WTC11 (cell line): ENCODE measurements at regions not wholly inside any gene's neighbourhood (a gene's known extent, or its start where the extent isn't known, plus 50 kb on each side); places are given as distances from the start of the nearest gene placed in this dataset.

Experiments
- ATAC-seq: fragments of 200-7000 bp; cut with Tn5 transposase; 2 replicates; pipeline ENCODE4 v1.10.0; 2021; ENCODE audit warnings: mild to moderate bottlenecking, moderate library complexity
- CTCF ChIA-PET: fragments of 300-600 bp; sonication (Branson Sonifier 250); formaldehyde crosslinking; loops from one replicate; lab custom pipeline; 2021; ENCODE audit warnings: antibody characterized with exemption; lab: Charles Lee
- POLR2A ChIA-PET: fragments of 350-600 bp; sonication (Branson Sonifier 250); formaldehyde crosslinking; loops from one replicate; lab custom pipeline; 2021; ENCODE audit warnings: antibody characterized with exemption; lab: Charles Lee
- DNase-seq: peaks from one replicate; pipeline ENCODE4 v3.0.0; 2021; ENCODE audit warnings: low spot score
- H3K27ac Mint-ChIP-seq: 2 replicates; pipeline ENCODE4 v1.8.0; 2021; ENCODE audit warnings: mixed read lengths
- H3K27me3 Mint-ChIP-seq: 2 replicates; pipeline ENCODE4 v1.8.0; 2021; ENCODE audit warnings: low read depth, mild to moderate bottlenecking, moderate library complexity, mixed read lengths
- H3K36me3 Mint-ChIP-seq: 2 replicates; pipeline ENCODE4 v1.8.0; 2021; ENCODE audit warnings: mixed read lengths
- H3K4me1 Mint-ChIP-seq: 2 replicates; pipeline ENCODE4 v1.8.0; 2022; ENCODE audit warnings: mixed read lengths
- H3K4me3 Mint-ChIP-seq: 2 replicates; pipeline ENCODE4 v1.8.0; 2021; ENCODE audit warnings: mild to moderate bottlenecking, moderate library complexity, mixed read lengths
- H3K9me3 Mint-ChIP-seq: 2 replicates; pipeline ENCODE4 v1.8.0; 2021; ENCODE audit warnings: mixed read lengths
- ATF2 ChIP-seq: sonication (generic); formaldehyde crosslinking; IDR thresholded peaks from 2 replicates; pipeline ENCODE4 v1.8.1; 2022; ENCODE audit warnings: low read depth, missing genetic modification reagents, borderline replicate concordance
- ATF3 ChIP-seq: sonication (generic); formaldehyde crosslinking; conservative IDR thresholded peaks from 2 replicates; pipeline ENCODE4 v1.8.1; 2022; ENCODE audit warnings: mild to moderate bottlenecking, missing genetic modification reagents
- CREB1 ChIP-seq: sonication (generic); formaldehyde crosslinking; IDR thresholded peaks from 2 replicates; pipeline ENCODE4 v1.8.0; 2023; ENCODE audit warnings: mild to moderate bottlenecking, missing genetic modification reagents
- E2F4 ChIP-seq: sonication (generic); formaldehyde crosslinking; IDR thresholded peaks from 2 replicates; pipeline ENCODE4 v1.8.1; 2022; ENCODE audit warnings: low read depth, mild to moderate bottlenecking, moderate library complexity, missing genetic modification reagents, borderline replicate concordance
- FOXP1 ChIP-seq: sonication (generic); formaldehyde crosslinking; IDR thresholded peaks from 2 replicates; pipeline ENCODE4 v1.8.0; 2022; ENCODE audit warnings: missing genetic modification reagents, mild to moderate bottlenecking, moderate library complexity, borderline replicate concordance
- FOXP4 ChIP-seq: sonication (generic); formaldehyde crosslinking; IDR thresholded peaks from 2 replicates; pipeline ENCODE4 v1.8.0; 2022; ENCODE audit warnings: mild to moderate bottlenecking, missing genetic modification reagents
- NFATC4 ChIP-seq: fragments of 250-450 bp; sonication (Bioruptor Pico); IDR thresholded peaks from 2 replicates; pipeline ENCODE4 v1.9.0; 2021; ENCODE audit warnings: mild to moderate bottlenecking
- NFYB ChIP-seq: sonication (generic); formaldehyde crosslinking; conservative IDR thresholded peaks from 2 replicates; pipeline ENCODE4 v1.8.0; 2022; ENCODE audit warnings: low read depth, missing genetic modification reagents
- SMAD3 ChIP-seq: sonication (generic); formaldehyde crosslinking; IDR thresholded peaks from 2 replicates; pipeline ENCODE4 v1.8.0; 2022; ENCODE audit warnings: missing genetic modification reagents, mild to moderate bottlenecking, borderline replicate concordance
- SOX15 ChIP-seq: fragments of 250-450 bp; sonication (Bioruptor Pico); IDR thresholded peaks from 2 replicates; pipeline ENCODE4 v1.9.0; 2021; ENCODE audit warnings: mild to moderate bottlenecking
- TP53 ChIP-seq: sonication (generic); formaldehyde crosslinking; IDR thresholded peaks from 2 replicates; pipeline ENCODE4 v1.8.1; 2023; ENCODE audit warnings: mild to moderate bottlenecking, missing genetic modification reagents
- ZNF219 ChIP-seq: sonication (generic); formaldehyde crosslinking; IDR thresholded peaks from 2 replicates; pipeline ENCODE4 v1.8.0; 2023; ENCODE audit warnings: missing genetic modification reagents, mild to moderate bottlenecking, borderline replicate concordance
- ZNF263 ChIP-seq: sonication (generic); formaldehyde crosslinking; IDR thresholded peaks from 2 replicates; pipeline ENCODE4 v1.8.1; 2022; ENCODE audit warnings: low read depth, mild to moderate bottlenecking, moderate library complexity, missing genetic modification reagents
- ZNF396 ChIP-seq: fragments of 250-450 bp; sonication (Bioruptor Pico); IDR thresholded peaks from 2 replicates; pipeline ENCODE4 v1.8.0; 2021; ENCODE audit warnings: mild to moderate bottlenecking, moderate library complexity, borderline replicate concordance
- ZNF423 ChIP-seq: fragments of 250-450 bp; sonication (Bioruptor Pico); IDR thresholded peaks from 2 replicates; pipeline ENCODE4 v2.1.2; 2022; ENCODE audit warnings: mild to moderate bottlenecking, moderate library complexity
- ZNF532 ChIP-seq: fragments of 250-450 bp; sonication (Bioruptor Pico); IDR thresholded peaks from 2 replicates; pipeline ENCODE4 v1.9.0; 2021; ENCODE audit warnings: mild to moderate bottlenecking, borderline replicate concordance
- ZNF671 ChIP-seq: fragments of 250-450 bp; sonication (Bioruptor Pico); IDR thresholded peaks from 2 replicates; pipeline ENCODE4 v1.8.0; 2021; ENCODE audit warnings: mild to moderate bottlenecking
- TF ChIP-seq, protein P1 (sequence below): sonication (generic); formaldehyde crosslinking; IDR thresholded peaks from 2 replicates; pipeline ENCODE4 v1.8.0; 2023; ENCODE audit warnings: missing genetic modification reagents, mild to moderate bottlenecking, borderline replicate concordance

- no peak for TF ChIP-seq ZNF396
Observed at GRCh38 chr12:5163661-5164060, 120.0 kb downstream of the KCNA5 start (continued).

GRCh38 chr12:5165296-5165970 is 121.8 kb downstream of the KCNA5 start:
- Mint-ChIP-seq H3K36me3 (peaks cover 2% of the 10 kb centered on the region), H3K9me3 (no peaks in the 10 kb centered on the region), H3K4me1 (peaks cover 9% of the 10 kb centered on the region), H3K27ac (no peak overlapping the region), H3K27me3 (no peaks in the 10 kb centered on the region), H3K4me3 (no peak overlapping the region)
- DNase-seq (no peak), ATAC-seq (no peak)
- ChIA-PET CTCF (interaction anchor here (0.9 kb wide), 1 partner anchor 91 kb away, joined by 3 read pairs; no protein-coding TSS in a partner anchor), POLR2A (no interaction called here)
- TF ChIP-seq ZNF263 (CRISPR knock-in tag) (no peak), ATF3 (no peak), ZNF532 (CRISPR knock-in tag) (no peak)

DNA sequence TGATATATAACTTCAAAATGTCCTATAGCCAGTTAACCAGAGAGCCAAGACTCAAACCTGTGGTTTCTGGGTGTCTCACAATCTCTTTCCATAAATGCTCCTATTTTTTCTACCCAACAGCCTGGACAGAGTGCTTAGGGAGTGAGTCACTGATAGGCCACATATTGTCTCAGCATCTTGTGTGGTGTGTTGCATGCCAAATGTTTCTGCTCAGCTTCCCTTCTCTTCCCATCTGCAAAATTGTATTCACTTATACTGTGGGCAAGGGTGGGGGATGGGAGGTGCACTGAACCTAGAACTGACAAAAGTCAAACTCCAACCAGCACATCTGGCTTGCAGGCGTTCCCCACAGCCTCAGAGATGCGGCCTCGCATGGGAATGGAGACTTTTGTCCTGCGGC is 123.3 kb downstream of the KCNA5 start:
- H3K4me1 Mint-ChIP-seq: peaks cover 9% of the 10 kb centered on the region
- H3K27me3 Mint-ChIP-seq: no peaks in the 10 kb centered on the region
- ChIA-PET CTCF (no interaction called here), POLR2A (no interaction called here)
- no peaks in the 10 kb centered on the region for H3K9me3 Mint-ChIP-seq
- no peak overlapping the region for H3K4me3 Mint-ChIP-seq
- ATAC-seq (no peak), DNase-seq (no peak)
- no peak overlapping the region for H3K27ac Mint-ChIP-seq
- peaks cover under 1% of the 10 kb centered on the region; the same call in 1 of the 2 replicates for H3K36me3 Mint-ChIP-seq
- TF ChIP-seq NFATC4 (CRISPR knock-in tag) (no peak), TP53 (CRISPR knock-in tag) (no peak), ATF2 (CRISPR knock-in tag) (no peak), CREB1 (CRISPR knock-in tag) (no peak), ZNF423 (CRISPR knock-in tag) (no peak), ZNF219 (CRISPR knock-in tag) (no peak), SOX15 (CRISPR knock-in tag) (no peak), FOXP4 (CRISPR knock-in tag) (no peak), SMAD3 (no peak), E2F4 (CRISPR knock-in tag) (no peak), NFYB (CRISPR knock-in tag) (no peak), FOXP1 (CRISPR knock-in tag) (no peak), ZNF671 (CRISPR knock-in tag) (no peak)
- TF ChIP-seq, protein P1, sequence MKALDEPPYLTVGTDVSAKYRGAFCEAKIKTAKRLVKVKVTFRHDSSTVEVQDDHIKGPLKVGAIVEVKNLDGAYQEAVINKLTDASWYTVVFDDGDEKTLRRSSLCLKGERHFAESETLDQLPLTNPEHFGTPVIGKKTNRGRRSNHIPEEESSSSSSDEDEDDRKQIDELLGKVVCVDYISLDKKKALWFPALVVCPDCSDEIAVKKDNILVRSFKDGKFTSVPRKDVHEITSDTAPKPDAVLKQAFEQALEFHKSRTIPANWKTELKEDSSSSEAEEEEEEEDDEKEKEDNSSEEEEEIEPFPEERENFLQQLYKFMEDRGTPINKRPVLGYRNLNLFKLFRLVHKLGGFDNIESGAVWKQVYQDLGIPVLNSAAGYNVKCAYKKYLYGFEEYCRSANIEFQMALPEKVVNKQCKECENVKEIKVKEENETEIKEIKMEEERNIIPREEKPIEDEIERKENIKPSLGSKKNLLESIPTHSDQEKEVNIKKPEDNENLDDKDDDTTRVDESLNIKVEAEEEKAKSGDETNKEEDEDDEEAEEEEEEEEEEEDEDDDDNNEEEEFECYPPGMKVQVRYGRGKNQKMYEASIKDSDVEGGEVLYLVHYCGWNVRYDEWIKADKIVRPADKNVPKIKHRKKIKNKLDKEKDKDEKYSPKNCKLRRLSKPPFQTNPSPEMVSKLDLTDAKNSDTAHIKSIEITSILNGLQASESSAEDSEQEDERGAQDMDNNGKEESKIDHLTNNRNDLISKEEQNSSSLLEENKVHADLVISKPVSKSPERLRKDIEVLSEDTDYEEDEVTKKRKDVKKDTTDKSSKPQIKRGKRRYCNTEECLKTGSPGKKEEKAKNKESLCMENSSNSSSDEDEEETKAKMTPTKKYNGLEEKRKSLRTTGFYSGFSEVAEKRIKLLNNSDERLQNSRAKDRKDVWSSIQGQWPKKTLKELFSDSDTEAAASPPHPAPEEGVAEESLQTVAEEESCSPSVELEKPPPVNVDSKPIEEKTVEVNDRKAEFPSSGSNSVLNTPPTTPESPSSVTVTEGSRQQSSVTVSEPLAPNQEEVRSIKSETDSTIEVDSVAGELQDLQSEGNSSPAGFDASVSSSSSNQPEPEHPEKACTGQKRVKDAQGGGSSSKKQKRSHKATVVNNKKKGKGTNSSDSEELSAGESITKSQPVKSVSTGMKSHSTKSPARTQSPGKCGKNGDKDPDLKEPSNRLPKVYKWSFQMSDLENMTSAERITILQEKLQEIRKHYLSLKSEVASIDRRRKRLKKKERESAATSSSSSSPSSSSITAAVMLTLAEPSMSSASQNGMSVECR (CRISPR knock-in tag): no peak
